Mesothelial cell of epicardium (in vitro differentiated cells): ENCODE measurements at regions not wholly inside any gene's neighbourhood (a gene's known extent, or its start where the extent isn't known, plus 50 kb on each side); places are given as distances from the start of the nearest gene placed in this dataset.

ENCODE experiments used
- DNase-seq, 2 experiments: peaks; one replicate each; pipeline ENCODE4 v3.0.0; 2021; ENCODE audit warnings: low spot score in 2 of 2; ENCODE audit not compliant: unreplicated experiment in 2 of 2
- H3K27ac Mint-ChIP-seq: 2 replicates; pipeline ENCODE4 v1.8.0; 2021; ENCODE audit warnings: mixed read lengths
- H3K27me3 Mint-ChIP-seq: 2 replicates; pipeline ENCODE4 v1.8.0; 2021; ENCODE audit warnings: low read depth, mixed read lengths
- H3K36me3 Mint-ChIP-seq: 2 replicates; pipeline ENCODE4 v1.8.0; 2021; ENCODE audit warnings: mixed read lengths
- H3K4me1 Mint-ChIP-seq: 2 replicates; pipeline ENCODE4 v1.8.0; 2021; ENCODE audit warnings: mixed read lengths
- H3K4me3 Mint-ChIP-seq: 2 replicates; pipeline ENCODE4 v1.8.0; 2021; ENCODE audit warnings: mild to moderate bottlenecking, moderate library complexity, mixed read lengths
- H3K9me3 Mint-ChIP-seq: 2 replicates; pipeline ENCODE4 v1.8.0; 2021; ENCODE audit warnings: mixed read lengths
- TF ChIP-seq, protein P1 (sequence below): fragments of 200-600 bp; sonication (generic); IDR thresholded peaks from one replicate; pipeline ENCODE4 v1.5.0; 2021; ENCODE audit warnings: antibody characterized with exemption; ENCODE audit not compliant: unreplicated experiment

GRCh38 chr3:187979564-187979963 is 174.4 kb upstream of the LPP start:
- no peak overlapping the region for H3K4me3 Mint-ChIP-seq
- H3K9me3 Mint-ChIP-seq, result peaks cover 4% of the 10 kb centered on the region
- peaks cover 2% of the 10 kb centered on the region for H3K36me3 Mint-ChIP-seq
- H3K27me3 Mint-ChIP-seq, result no peaks in the 10 kb centered on the region
- no peaks in the 10 kb centered on the region for H3K4me1 Mint-ChIP-seq
- DNase-seq, result no peak
- no peak overlapping the region for H3K27ac Mint-ChIP-seq
- TF ChIP-seq, protein P1, sequence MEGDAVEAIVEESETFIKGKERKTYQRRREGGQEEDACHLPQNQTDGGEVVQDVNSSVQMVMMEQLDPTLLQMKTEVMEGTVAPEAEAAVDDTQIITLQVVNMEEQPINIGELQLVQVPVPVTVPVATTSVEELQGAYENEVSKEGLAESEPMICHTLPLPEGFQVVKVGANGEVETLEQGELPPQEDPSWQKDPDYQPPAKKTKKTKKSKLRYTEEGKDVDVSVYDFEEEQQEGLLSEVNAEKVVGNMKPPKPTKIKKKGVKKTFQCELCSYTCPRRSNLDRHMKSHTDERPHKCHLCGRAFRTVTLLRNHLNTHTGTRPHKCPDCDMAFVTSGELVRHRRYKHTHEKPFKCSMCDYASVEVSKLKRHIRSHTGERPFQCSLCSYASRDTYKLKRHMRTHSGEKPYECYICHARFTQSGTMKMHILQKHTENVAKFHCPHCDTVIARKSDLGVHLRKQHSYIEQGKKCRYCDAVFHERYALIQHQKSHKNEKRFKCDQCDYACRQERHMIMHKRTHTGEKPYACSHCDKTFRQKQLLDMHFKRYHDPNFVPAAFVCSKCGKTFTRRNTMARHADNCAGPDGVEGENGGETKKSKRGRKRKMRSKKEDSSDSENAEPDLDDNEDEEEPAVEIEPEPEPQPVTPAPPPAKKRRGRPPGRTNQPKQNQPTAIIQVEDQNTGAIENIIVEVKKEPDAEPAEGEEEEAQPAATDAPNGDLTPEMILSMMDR, result no peak

DNA sequence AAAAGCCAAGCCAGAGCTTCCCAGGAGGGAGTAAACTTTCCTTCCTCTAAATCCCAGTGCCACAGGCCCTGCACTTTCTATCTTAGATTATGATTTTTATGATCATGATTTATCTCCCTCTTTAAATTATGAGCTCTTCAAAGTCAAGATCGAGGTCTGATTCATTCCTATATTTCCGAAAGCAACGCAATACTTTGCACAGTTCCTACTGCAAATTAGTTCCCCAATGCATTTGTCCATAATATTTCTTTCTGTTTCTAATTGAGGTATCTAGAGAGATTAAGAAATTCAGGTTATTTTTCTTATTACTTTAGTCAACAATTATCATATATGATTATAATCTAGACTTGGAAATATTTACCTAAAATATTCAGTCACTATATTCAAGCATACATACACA is 173.1 kb upstream of the LPP start:
- peaks cover 2% of the 10 kb centered on the region for H3K36me3 Mint-ChIP-seq
- DNase-seq, result no peak
- H3K4me3 Mint-ChIP-seq, result no peak overlapping the region
- no peak overlapping the region for H3K27ac Mint-ChIP-seq
- no peaks in the 10 kb centered on the region for H3K4me1 Mint-ChIP-seq
- H3K27me3 Mint-ChIP-seq, result no peaks in the 10 kb centered on the region
- TF ChIP-seq, protein P1, result no peak
- H3K9me3 Mint-ChIP-seq, result peaks cover 4% of the 10 kb centered on the region

GRCh38 chr3:187982142-187982541 is 171.8 kb upstream of the LPP start:
- TF ChIP-seq, protein P1, result no peak
- no peak overlapping the region for H3K27ac Mint-ChIP-seq
- no peak overlapping the region for H3K4me3 Mint-ChIP-seq
- H3K9me3 Mint-ChIP-seq, result peaks cover 4% of the 10 kb centered on the region
- DNase-seq, result no peak
- H3K27me3 Mint-ChIP-seq, result no peaks in the 10 kb centered on the region
- H3K36me3 Mint-ChIP-seq, result peaks cover 2% of the 10 kb centered on the region
- no peaks in the 10 kb centered on the region for H3K4me1 Mint-ChIP-seq

DNA sequence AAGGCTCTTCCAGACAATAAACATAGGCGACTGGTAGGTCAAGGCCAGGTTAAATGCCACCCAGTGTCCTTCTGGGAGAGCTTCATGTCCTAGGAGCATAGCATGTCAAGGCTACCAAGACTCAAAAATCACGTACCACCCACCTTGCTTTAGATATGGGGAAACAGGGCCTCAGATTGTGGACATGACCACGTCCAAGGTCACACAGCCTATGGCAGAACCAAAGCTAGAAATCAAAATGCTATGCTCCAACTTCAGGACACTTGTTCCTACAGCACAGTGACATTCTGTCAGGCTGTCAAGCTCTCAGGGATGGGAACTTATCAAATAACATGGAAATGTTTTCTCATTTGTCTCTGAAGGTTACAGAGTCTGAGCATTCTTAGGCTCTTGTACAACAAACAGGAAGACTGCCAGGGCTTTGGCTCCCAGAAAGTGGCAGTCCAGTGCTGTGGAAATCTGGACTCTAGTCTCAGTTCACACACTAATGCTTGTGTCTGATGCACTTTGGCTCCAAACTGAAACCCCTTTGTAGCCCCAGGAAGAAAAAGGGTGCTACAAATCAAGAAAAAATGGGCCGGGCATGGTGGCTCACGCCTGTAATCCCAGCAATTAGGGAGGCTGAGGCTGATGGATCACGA is 170.4 kb upstream of the LPP start:
- Mint-ChIP-seq H3K4me1 (no peaks in the 10 kb centered on the region), H3K36me3 (no peaks in the 10 kb centered on the region), H3K27ac (no peak overlapping the region), H3K4me3 (no peak overlapping the region), H3K27me3 (no peaks in the 10 kb centered on the region), H3K9me3 (no peaks in the 10 kb centered on the region)
- TF ChIP-seq, protein P1, result no peak
- no peak for DNase-seq

GRCh38 chr3:187985647-187986046 is 168.3 kb upstream of the LPP start:
- H3K4me3 Mint-ChIP-seq, result no peak overlapping the region
- no peaks in the 10 kb centered on the region for H3K36me3 Mint-ChIP-seq
- no peaks in the 10 kb centered on the region for H3K27me3 Mint-ChIP-seq
- no peaks in the 10 kb centered on the region for H3K9me3 Mint-ChIP-seq
- DNase-seq, result no peak
- peaks cover 4% of the 10 kb centered on the region for H3K4me1 Mint-ChIP-seq
- TF ChIP-seq, protein P1, result no peak
- H3K27ac Mint-ChIP-seq, result no peak overlapping the region

GRCh38 chr3:187986514-187986934 is 167.4 kb upstream of the LPP start:
- no peaks in the 10 kb centered on the region for H3K36me3 Mint-ChIP-seq
- H3K27me3 Mint-ChIP-seq, result peaks cover 6% of the 10 kb centered on the region
- H3K4me3 Mint-ChIP-seq, result no peak overlapping the region
- TF ChIP-seq, protein P1, result no peak
- DNase-seq, result no peak
- H3K27ac Mint-ChIP-seq, result no peak overlapping the region
- no peaks in the 10 kb centered on the region for H3K9me3 Mint-ChIP-seq
- peaks cover 4% of the 10 kb centered on the region for H3K4me1 Mint-ChIP-seq
